ENCODE measurements at regions not wholly inside any gene's neighbourhood (a gene's known extent, or its start where the extent isn't known, plus 50 kb on each side); places are given as distances from the start of the nearest gene placed in this dataset.

GRCh38 chr15:89421219-89421618 is 75.2 kb downstream of the RHCG start:
- no peaks in the 10 kb centered on the region for H3K36me3 ChIP-seq
- peaks cover 0 to 5% of the 10 kb centered on the region in 2 donors for H3K27me3 ChIP-seq
- H3K9me3 ChIP-seq: no peaks in the 10 kb centered on the region
- TF ChIP-seq CTCF (IDR thresholded peaks at IDR 0.05): no peak
- H3K4me1 ChIP-seq: no peaks in the 10 kb centered on the region
- no peak for DNase-seq (ENCODE audit: low spot score)
- H3K27ac ChIP-seq: no peak overlapping the region
- no peak overlapping the region for H3K4me3 ChIP-seq

GRCh38 chr15:89419370-89419984 is 76.9 kb downstream of the RHCG start:
- Histone ChIP-seq H3K9me3 (no peaks in the 10 kb centered on the region), H3K27me3 (peaks cover 0 to 20% of the 10 kb centered on the region in 2 donors)
- DNase-seq (ENCODE audit: low spot score): no peak

GRCh38 chr15:89417206-89417725 is 79.1 kb downstream of the RHCG start:
- Histone ChIP-seq H3K4me3 (no peak overlapping the region), H3K9me3 (no peaks in the 10 kb centered on the region), H3K36me3 (no peaks in the 10 kb centered on the region), H3K4me1 (no peaks in the 10 kb centered on the region), H3K27ac (no peak overlapping the region), H3K27me3 (peaks cover 8 to 32% of the 10 kb centered on the region in 2 donors)
- no peak for DNase-seq (ENCODE audit: low spot score)
- TF ChIP-seq CTCF (IDR thresholded peaks at IDR 0.05): no peak

More at GRCh38 chr15:89419370-89419984, 76.9 kb downstream of the RHCG start:
- H3K4me1 ChIP-seq: no peaks in the 10 kb centered on the region
- no peak for TF ChIP-seq CTCF (IDR thresholded peaks at IDR 0.05)
- no peak overlapping the region for H3K4me3 ChIP-seq
- no peak overlapping the region for H3K27ac ChIP-seq
- H3K36me3 ChIP-seq: no peaks in the 10 kb centered on the region

GRCh38 chr15:89416339-89417183 is 79.8 kb downstream of the RHCG start:
- DNase-seq (ENCODE audit: low spot score): no peak
- H3K4me1 ChIP-seq: peaks cover 0 to 2% of the 10 kb centered on the region in 2 donors
- no peak overlapping the region for H3K27ac ChIP-seq
- H3K27me3 ChIP-seq: peaks cover 12 to 39% of the 10 kb centered on the region in 2 donors
- no peak overlapping the region for H3K4me3 ChIP-seq
- H3K36me3 ChIP-seq: no peaks in the 10 kb centered on the region
- peak; percentile 24 to 67 for TF ChIP-seq CTCF (IDR thresholded peaks at IDR 0.05)
- H3K9me3 ChIP-seq: no peaks in the 10 kb centered on the region

- Histone ChIP-seq H3K4me1 (peaks cover 0 to 12% of the 10 kb centered on the region in 2 donors), H3K4me3 (no peak overlapping the region), H3K27ac (no peak overlapping the region), H3K36me3 (no peaks in the 10 kb centered on the region), H3K27me3 (peaks cover 27 to 55% of the 10 kb centered on the region in 2 donors), H3K9me3 (no peaks in the 10 kb centered on the region)
- no peak for TF ChIP-seq CTCF (IDR thresholded peaks at IDR 0.05)
- no peak for DNase-seq (ENCODE audit: low spot score)
Measured at GRCh38 chr15:89414571-89414970, 79.9 kb upstream of the POLG start.

Data from right atrium auricular region (tissue), 2 donors.